HuH-7.5 (cell line): ENCODE measurements at regions not wholly inside any gene's neighbourhood (a gene's known extent, or its start where the extent isn't known, plus 50 kb on each side); places are given as distances from the start of the nearest gene placed in this dataset.
"Not testable (repeated sequence)": the region's sequence is repeated elsewhere in the genome, so short reads cannot be mapped to it uniquely, and the experiment has no call there.

Experiments used
- DNase-seq: peaks from one replicate; pipeline ENCODE4 v3.0.0; 2011; ENCODE audit warnings: low spot score

DNA sequence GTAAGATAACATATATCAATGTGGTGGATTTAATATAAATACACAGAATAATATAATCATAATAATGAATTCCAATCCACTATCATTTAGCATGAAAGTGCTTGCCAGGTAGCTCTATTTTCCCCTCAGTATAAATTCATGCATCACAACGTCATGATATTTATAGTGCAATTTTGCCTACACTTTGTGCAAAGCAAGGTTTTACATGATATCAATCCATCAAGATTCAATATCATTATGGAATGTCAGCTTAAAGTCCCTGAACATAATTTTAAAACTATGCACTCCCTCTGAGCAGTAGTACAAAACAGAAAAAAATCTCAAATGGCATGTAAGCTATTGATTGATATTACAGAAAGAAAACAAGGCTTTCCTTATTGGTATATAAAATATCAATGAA lies 962.2 kb upstream of the PCDH20 start:
- DNase-seq = no peak

DNA sequence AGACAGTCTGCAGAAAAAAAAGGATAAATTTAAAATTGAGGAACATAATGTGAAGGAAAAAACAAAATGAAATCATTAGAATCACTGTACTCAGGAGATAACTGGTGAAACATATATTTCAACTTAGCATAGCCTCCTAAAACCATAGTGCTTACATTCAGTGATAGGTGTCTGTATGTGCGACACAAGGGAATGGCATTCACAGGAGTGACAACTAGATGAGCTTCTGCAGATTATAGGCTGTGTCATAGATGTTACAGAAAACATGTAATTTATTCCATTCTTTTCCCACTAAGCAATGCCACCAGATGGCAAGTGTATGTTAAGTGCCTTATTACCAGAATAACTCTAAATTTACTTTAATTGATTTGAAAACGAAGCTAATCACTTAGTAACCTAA lies 960.0 kb upstream of the PCDH20 start:
- DNase-seq = no peak

- DNase-seq = no peak
These were observed 956.1 kb upstream of the PCDH20 start for GRCh38 chr13:62371737-62372136.

DNA sequence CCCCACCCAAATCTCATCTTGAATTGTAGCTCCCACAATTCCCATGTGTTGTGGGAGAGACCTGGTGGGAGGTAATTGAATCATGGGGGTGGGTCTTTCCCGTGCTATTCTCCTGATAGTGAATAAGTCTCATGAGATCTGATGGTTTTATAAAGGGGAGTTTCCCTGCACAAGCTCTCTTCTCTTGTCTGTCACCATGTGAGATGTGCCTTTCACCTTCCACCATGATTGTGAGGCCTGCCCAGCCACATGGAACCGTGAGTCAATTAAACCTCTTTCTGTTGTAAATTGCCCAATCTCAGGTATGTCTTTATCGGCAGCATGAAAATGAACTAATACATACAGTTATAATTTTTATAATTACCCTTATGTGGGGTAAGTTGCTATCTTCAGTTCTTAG lies 952.3 kb upstream of the PCDH20 start:
- DNase-seq = not testable (repeated sequence)

DNA sequence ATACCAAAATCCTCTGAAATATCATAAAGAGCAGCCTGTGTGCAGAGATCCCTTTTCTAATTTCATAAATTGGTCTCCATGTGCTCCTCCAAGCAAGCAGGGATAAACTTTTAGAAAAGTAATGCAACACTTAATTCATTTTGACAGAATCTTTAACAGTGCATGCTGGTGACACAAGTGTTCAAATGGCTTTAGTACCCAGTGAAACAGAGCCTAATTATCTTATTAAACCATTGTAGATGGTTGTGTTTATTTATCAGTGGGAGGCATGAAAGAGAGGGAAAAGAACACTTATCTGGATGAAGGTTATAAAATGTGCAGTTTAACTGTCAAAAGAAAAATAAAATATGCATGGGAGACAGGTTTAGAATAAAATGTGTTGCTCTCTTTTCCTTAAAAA lies 945.0 kb upstream of the PCDH20 start:
- no peak for DNase-seq

DNA sequence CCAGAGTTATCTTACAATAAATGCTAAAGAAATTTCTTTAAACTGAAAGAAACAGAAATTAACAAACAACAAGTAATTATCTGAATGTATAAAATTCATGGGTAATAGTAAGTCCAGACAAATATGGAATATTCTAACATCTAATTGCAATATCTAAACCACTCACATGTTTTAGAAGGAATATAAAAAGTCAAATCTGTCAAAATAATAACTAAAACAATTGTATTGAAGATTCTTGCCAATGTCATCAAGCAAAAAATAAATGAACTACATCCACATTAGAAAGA lies 942.9 kb upstream of the PCDH20 start:
- no peak for DNase-seq

- no peak for DNase-seq
These were observed 942.4 kb upstream of the PCDH20 start for GRCh38 chr13:62357887-62358645.

DNA sequence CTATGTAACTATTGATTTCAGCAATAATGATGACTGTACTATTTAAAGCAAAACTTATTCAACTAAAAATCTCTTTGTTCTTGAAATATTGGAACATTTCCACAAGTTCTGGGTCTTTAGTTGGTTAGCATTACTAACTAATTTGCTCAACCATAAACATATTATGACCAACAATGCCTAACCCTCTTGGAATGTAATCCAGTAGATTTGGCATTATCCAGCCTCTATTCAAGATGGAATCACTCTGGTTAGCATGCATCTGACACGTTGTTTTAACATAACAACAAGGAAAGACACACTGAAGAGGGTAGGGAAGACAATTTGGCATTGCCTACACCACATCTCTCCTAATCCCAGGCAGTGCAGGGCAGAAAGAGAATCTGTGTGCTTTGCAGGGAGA lies 941.3 kb upstream of the PCDH20 start:
- DNase-seq = no peak

- no peak for DNase-seq
These were observed 921.6 kb upstream of the PCDH20 start for GRCh38 chr13:62337109-62337880.

DNA sequence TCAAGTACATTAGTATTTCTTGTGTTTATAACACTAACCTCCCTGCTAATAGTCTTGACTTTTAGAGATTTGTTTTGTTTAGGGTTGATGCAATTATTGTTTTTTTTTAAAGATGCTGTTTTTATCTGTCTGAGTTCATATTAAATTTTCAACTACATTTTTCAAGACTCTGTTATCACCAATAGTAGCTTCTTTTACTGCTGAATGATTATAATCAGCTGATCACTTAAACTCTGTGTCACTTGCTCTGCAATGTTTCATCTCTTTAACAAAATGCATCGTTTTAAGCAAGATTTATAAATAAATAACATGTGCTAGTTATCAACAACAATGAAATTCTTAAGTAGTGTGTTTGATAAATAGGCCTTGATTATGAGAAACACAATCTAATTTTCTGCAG lies 920.9 kb upstream of the PCDH20 start:
- DNase-seq = no peak

DNA sequence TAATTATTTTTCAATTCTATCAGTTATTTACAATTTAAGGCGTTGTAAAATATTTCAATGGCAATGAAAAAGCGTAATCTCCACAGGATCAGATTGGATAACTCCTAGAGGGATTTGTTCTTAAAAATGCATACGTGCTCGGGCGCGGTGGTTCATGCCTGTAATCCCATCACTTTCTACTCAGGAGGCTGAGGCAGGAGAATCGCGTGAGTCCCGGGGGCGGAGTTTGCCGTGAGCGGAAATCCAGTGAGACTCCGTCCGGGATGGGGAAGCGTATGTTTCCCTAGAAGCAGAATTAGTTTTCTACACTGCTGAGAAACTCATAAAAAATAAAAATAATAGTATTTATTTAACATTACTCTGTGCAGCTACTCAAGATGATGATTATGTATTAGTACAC lies 917.8 kb upstream of the PCDH20 start:
- DNase-seq = no peak

DNA sequence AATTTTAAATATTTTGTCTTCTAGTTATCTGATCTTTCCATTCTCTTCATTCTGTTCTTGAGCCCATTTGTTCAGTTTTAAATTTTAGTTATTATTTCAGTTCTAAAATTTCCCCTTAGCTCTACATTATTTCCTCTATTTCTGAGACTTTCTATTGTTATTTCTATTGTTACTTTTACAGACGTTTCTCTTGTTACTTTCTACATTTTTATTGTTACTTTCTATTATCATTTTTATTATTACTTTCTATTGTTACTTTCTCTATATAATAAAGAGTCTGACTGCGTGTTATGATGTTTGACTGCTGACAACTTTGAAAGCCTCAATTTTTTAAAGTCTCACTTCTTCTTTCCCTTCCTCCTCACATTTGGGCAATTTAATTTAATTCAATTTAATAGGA lies 915.7 kb upstream of the PCDH20 start:
- DNase-seq = no peak

DNA sequence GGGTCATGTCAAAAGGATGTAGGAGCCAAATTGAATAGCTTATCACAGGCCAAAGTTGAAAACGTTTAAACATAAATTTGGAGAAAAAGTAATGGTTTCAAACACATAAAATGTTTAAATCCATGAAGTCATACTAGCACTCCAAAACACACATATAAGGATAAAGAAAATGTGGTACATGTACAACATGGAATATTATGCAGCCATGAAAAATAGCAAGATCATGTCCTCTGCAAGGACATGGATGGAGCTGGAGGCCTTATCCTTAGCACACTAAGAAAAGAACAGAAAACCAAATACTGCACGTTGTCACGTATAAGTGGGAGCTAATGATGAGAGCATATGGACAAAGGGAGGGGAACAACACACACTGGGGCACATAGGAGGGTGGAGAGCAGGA lies 911.7 kb upstream of the PCDH20 start:
- DNase-seq = no peak

DNA sequence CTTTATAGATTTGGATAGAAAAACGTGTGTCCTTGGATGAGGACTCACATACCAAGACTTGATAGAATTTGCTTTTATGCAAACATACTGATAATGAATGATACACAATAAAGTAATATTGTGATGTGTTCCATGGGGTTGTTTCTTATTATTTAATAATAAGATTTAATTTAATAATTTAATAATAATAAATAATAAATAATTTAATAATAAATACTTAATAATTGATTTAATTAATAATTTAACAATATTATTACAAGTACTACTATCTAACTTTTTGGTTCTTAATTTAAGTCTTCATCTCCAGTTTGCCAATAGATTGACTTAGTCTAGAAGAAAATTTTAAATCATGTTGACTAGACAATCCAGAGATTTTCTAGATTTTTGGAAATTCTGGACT lies 909.2 kb upstream of the PCDH20 start:
- no peak for DNase-seq

GRCh38 chr13:62321895-62322294 lies 906.2 kb upstream of the PCDH20 start:
- no peak for DNase-seq

DNA sequence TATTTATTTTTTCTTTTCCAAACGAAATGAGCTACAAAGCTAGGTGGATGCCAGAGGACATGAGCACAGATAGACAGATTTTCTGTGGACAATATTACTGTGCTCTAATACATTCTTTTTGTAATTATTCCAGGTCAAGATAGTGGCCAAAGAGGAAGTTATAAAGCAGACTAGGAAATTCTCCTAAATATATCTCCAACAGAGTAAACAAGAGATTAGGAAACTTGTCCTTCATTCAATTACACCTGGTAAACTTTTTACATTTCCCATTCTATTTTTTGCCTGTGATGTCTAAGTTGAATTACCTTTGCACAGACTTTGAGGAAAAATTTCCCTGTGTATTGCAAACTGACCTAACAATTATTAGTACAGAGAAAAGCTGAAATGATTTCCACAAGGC lies 905.5 kb upstream of the PCDH20 start:
- no peak for DNase-seq

GRCh38 chr13:62320129-62321108 lies 904.8 kb upstream of the PCDH20 start:
- no peak for DNase-seq

DNA sequence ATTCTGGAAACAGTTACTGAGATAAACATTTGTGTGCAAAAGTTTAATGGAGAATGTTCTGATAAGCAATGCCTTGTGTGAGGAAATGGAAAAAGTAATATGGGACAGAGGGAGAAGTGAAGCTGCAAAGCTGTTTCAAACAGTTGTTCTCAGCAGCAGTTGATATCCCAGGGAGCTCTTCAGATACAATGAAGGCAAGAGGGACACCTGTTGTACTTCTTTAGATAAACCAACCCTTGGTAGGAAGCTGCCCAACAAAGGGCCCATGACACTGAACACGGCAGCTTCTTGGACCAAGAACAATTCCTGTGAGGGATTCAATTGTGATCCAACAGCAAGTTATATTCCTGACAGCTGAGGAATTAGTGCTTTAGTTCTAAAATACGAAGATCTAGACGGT lies 894.3 kb upstream of the PCDH20 start:
- DNase-seq = no peak

DNA sequence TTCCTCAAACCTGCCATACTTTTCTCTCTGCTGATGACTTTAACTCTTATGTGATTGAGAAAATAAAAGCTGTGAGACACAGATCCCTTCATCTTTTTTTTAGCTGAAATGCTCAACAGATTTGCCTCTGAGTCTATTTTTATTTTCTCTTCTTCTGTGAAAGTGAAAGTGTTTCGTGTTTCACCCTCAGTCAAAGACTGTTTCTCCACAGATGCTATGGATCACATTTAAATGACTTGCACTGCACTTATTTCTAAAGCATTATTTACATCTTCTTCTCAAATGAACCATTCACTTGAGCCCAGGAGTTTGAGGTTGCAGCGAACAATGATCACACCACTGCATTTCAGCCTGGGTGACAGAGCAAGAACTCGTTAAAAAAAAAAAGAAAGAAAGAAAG lies 890.1 kb upstream of the PCDH20 start:
- DNase-seq = no peak

GRCh38 chr13:62302341-62302740 lies 886.7 kb upstream of the PCDH20 start:
- no peak for DNase-seq

DNA sequence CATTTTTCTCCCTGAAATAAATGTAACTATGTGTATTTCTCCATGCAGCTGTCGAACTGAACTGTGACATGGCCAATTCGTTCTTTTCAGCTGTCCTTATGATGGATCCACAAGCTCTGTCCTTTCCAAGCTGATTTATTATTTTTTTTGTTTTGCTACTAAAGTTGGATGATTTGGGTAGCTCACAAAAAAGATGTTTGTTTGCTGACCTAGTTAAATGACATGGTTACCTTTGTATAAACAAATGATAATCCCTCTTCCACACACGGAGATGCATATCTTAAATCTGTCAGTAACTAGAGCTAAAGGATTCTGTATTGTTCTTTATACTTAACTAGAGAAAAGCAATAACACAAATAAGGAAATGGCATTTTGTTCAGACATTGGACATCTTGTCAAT lies 884.3 kb upstream of the PCDH20 start:
- DNase-seq = no peak

DNA sequence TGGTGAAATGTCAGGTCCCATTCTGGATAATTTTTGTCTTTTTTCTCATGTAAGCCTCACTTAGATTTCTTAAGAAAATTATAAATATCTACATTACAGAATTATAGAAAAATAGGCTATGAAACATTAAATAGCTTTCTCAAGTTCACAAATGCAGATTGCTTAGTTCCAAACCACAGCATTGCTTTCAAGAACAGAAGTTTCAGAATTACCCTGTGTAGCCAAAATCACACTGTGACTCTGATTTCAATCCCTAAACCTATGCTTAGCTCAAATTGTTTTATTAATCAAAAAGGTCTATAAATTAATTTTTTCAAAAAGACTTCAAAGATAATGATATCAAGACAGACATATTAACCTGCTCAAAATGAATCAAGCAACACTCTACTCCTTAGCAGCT lies 881.2 kb upstream of the PCDH20 start:
- no peak for DNase-seq

DNA sequence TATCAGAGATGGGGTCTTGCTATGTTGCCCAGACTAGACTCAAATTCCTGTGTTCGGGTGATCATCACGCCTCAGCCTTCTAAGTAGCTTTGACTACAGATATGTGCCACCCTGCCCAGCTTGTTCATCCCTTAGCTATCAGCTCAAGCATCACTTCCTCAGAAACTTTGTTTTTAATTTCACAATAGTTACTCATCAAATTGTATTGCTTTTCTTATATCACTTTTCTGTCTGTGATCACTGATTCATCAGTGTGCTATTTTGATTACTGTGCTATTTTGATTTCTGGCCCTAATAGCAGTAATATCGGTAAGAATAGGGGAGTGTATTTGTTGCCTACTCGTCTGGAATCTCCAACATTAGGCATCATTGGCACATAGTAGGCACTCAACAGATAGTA lies 878.6 kb upstream of the PCDH20 start:
- DNase-seq = no peak
